ENCODE measurements at regions not wholly inside any gene's neighbourhood (a gene's known extent, or its start where the extent isn't known, plus 50 kb on each side); places are given as distances from the start of the nearest gene placed in this dataset.

DNA sequence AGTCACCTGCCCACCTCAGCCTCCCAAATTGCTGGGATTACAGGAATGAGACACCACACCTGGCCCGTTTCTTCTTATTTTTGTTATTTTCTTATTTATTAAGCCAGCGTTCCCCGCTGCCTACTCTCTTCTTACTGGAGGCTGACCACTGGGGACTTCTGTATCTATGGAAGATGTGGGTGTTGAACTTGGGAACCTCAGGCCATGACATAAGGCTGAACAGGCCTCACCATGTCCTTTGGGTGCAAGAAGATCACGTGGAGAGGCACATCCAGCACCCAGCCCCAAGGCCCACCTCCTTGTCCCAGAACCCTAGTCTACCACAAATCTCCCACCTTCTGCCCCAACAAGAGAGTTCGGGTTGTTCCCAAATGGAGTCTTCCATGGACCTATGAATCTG is 59.4 kb upstream of the NEK6 start:
- ChIA-PET POLR2A (ENCODE audit: low non-redundant PET) (no interaction called here), CTCF (no interaction called here)
- DNase-seq (ENCODE audit: low spot score) = no peak
- no peak overlapping the region for H3K27ac ChIP-seq
- TF ChIP-seq, protein P1, sequence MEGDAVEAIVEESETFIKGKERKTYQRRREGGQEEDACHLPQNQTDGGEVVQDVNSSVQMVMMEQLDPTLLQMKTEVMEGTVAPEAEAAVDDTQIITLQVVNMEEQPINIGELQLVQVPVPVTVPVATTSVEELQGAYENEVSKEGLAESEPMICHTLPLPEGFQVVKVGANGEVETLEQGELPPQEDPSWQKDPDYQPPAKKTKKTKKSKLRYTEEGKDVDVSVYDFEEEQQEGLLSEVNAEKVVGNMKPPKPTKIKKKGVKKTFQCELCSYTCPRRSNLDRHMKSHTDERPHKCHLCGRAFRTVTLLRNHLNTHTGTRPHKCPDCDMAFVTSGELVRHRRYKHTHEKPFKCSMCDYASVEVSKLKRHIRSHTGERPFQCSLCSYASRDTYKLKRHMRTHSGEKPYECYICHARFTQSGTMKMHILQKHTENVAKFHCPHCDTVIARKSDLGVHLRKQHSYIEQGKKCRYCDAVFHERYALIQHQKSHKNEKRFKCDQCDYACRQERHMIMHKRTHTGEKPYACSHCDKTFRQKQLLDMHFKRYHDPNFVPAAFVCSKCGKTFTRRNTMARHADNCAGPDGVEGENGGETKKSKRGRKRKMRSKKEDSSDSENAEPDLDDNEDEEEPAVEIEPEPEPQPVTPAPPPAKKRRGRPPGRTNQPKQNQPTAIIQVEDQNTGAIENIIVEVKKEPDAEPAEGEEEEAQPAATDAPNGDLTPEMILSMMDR (conservative IDR thresholded peaks at IDR 0.05; ENCODE audit: low read depth) = no peak

- POLR2A ChIA-PET (ENCODE audit: low non-redundant PET) = no interaction called here
- no peak overlapping the region for H3K27ac ChIP-seq
- no peak for DNase-seq (ENCODE audit: low spot score)
- CTCF ChIA-PET = interaction anchor here (0.6 kb wide), 1 partner anchor 11 kb away, joined by 5 read pairs; no protein-coding TSS in a partner anchor
- TF ChIP-seq, protein P1 (conservative IDR thresholded peaks at IDR 0.05; ENCODE audit: low read depth) = no peak
These were observed 58.8 kb upstream of the NEK6 start for GRCh38 chr9:124198948-124199347.

GRCh38 chr9:124199474-124199873 is 58.3 kb upstream of the NEK6 start:
- DNase-seq (ENCODE audit: low spot score) = no peak
- ChIA-PET CTCF (no interaction called here), POLR2A (ENCODE audit: low non-redundant PET) (no interaction called here)
- H3K27ac ChIP-seq = no peak overlapping the region
- TF ChIP-seq, protein P1 (conservative IDR thresholded peaks at IDR 0.05; ENCODE audit: low read depth) = no peak

GRCh38 chr9:124202447-124202971 is 55.2 kb upstream of the NEK6 start:
- TF ChIP-seq, protein P1 (conservative IDR thresholded peaks at IDR 0.05; ENCODE audit: low read depth) = no peak
- no peak for DNase-seq (ENCODE audit: low spot score)
- no peak overlapping the region for H3K27ac ChIP-seq
- CTCF ChIA-PET = no interaction called here
- POLR2A ChIA-PET (ENCODE audit: low non-redundant PET) = no interaction called here

GRCh38 chr9:124205686-124206352 is 51.9 kb upstream of the NEK6 start:
- H3K27ac ChIP-seq = no peak overlapping the region
- DNase-seq (ENCODE audit: low spot score) = no peak
- TF ChIP-seq, protein P1 (conservative IDR thresholded peaks at IDR 0.05; ENCODE audit: low read depth) = no peak
- ChIA-PET CTCF (no interaction called here), POLR2A (ENCODE audit: low non-redundant PET) (no interaction called here)

- TF ChIP-seq, protein P1 (conservative IDR thresholded peaks at IDR 0.05; ENCODE audit: low read depth) = no peak
- ChIA-PET POLR2A (ENCODE audit: low non-redundant PET) (interaction anchor here (0.5 kb wide), 1 partner anchor 1211 kb away, joined by 4 read pairs; no protein-coding TSS in a partner anchor), CTCF (interaction anchor here (0.6 to 0.7 kb wide), 2 partner anchors 115 to 160 kb away, joined by 3 read pairs; no protein-coding TSS in a partner anchor)
- H3K27ac ChIP-seq = no peak overlapping the region
- no peak for DNase-seq (ENCODE audit: low spot score)
These were observed 51.4 kb upstream of the NEK6 start for GRCh38 chr9:124206391-124206790.

Measured in RWPE1 (cell line).